Heart right ventricle (tissue), 16 donors: ENCODE measurements at regions not wholly inside any gene's neighbourhood (a gene's known extent, or its start where the extent isn't known, plus 50 kb on each side); places are given as distances from the start of the nearest gene placed in this dataset.

Experiments
- ATAC-seq, 8 donors: fragments of 200-7000 bp; cut with Tn5 transposase; one replicate each; pipeline ENCODE4 v1.9.1; 2020; ENCODE audit warnings: mild to moderate bottlenecking in 8 of 8, moderate library complexity in 8 of 8, moderate number of reproducible peaks in 1 of 8
- DNase-seq, 2 donors: peaks; one replicate each; pipeline ENCODE4 v3.0.0-alpha.2; 2020
- H3K27ac ChIP-seq, 10 donors: fragments of 200-600 bp; sonication (generic) in 2 of 10; one replicate each; pipeline versions ENCODE4 v1.5.0 to v1.8.0; 2020 to 2022; ENCODE audit warnings: mild to moderate bottlenecking in 3 of 10
- H3K27me3 ChIP-seq, 7 donors: fragments of 200-600 bp; one replicate each; pipeline ENCODE4 v1.8.0; 2021 to 2022; ENCODE audit warnings: mild to moderate bottlenecking in 2 of 7
- H3K36me3 ChIP-seq, 9 donors: fragments of 200-600 bp; sonication (generic) in 1 of 9; one replicate each; pipeline versions ENCODE4 v1.5.0 to v1.8.0; 2020 to 2022; ENCODE audit warnings: mild to moderate bottlenecking in 2 of 9
- H3K4me1 ChIP-seq, 9 donors: fragments of 200-600 bp; sonication (generic) in 1 of 9; one replicate each; pipeline versions ENCODE4 v1.5.0 to v1.8.0; 2020 to 2022; ENCODE audit warnings: mild to moderate bottlenecking in 4 of 9
- H3K4me3 ChIP-seq, 10 donors: fragments of 200-600 bp; sonication (generic) in 2 of 10; one replicate each; pipeline versions ENCODE4 v1.5.0 to v1.8.0; 2020 to 2022; ENCODE audit warnings: mild to moderate bottlenecking in 7 of 10, moderate library complexity in 2 of 10
- H3K9me3 ChIP-seq, 11 donors: fragments of 200-600 bp in 10 of 11; sonication (generic) in 2 of 11; one replicate each; pipeline versions ENCODE4 v1.5.0 to v1.8.0; 2013 to 2022; ENCODE audit warnings: mild to moderate bottlenecking in 2 of 11, control low read depth in 1 of 11, moderate library complexity in 1 of 11
- CTCF ChIP-seq, 9 donors: fragments of 200-600 bp; sonication (generic) in 2 of 9; IDR thresholded peaks; one replicate each; pipeline versions ENCODE4 v1.5.0 to v1.8.0; 2021 to 2022; ENCODE audit warnings: antibody characterized with exemption in 9 of 9, mild to moderate bottlenecking in 5 of 9, moderate library complexity in 1 of 9
- WGBS, 2 donors: extraction: QIAGEN DNeasy Blood & Tissue Kit; methylation state at CpG; one replicate each; pipeline ENCODE4 v1.1.7; 2013; ENCODE audit warnings: inconsistent platforms in 1 of 2; 5-methylcytosine and 5-hydroxymethylcytosine counted together
- intact Hi-C, 10 donors: fragments of 100-400 bp; cut with DNase I; formaldehyde crosslinking; loops; one replicate each; pipeline versions ENCODE4 v1.11.1 to v1.14.2; 2022
- donor health status: Arrhythmogenic right ventricular cardiomyopathy.
- donor health status: ischemic (EF 13 %, LVEDD 7.1; RV severe dilation, severe dysfunction).
- donor health status: healthy with polysubstance abuse.
- donor health status: DM: no; HTN: yes; CAD: no.
- donor health status: DM: no; HTN: no; CAD: no.
- donor health status: ischemic (EF 25% LVEDD 6.9; RV normal size, moderate dysfunction).
- donor health status: ischemic (EF 25% LVEDD 5.7; RV mildly dilated, moderate dysfunction).
- donor health status: healthy.
- donor health status: DM: yes; HTN: yes; CAD: no.
- donor health status: Ischemic cardiomyopathy.
- donor health status: ischemic (EF 35%, LVEDD 5.7; RV mildly dilated, moderate dysfunction).
- donor health status: nonischemic (EF 11% LVEDD 7.7; RV severe dilation, severe dysfunction).
- donor health status: DM: yes; HTN: yes; CAD: no.
- donor health status: PGD.
- donor health status: ischemic (EF 29% LVEDD 5.4; RV normal size, mild dysfunction).
- donor health status: nonischemic (EF 23%, LVEDD 6.1; RV moderate dilation, normal function).

DNA sequence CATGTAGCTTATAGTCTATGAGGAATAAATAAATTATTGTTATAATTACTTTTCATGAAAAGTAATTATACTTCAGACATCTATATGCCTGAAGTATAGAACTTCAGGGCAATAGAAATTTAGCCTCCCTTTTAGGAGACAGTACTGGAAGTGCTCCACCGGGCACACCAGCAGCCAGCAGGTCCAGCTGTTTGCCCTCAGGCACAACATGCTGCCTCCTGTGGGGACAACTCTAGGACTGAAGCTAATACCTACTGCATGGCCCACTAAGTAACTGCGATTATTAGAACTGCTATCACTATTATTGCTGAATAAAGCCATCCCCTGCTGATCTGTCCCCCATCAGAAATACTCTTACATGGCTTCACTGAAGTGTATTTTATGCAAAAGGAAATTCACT is 329.6 kb downstream of the MED10 start:
- WGBS, 2 donors: 80 to 85% methylated on average over 2 of the region's 2 CpGs
- no peak for TF ChIP-seq CTCF (IDR thresholded peaks at IDR 0.05)
- DNase-seq (no peak), ATAC-seq (no peak)
- peaks cover 0 to 14% (median 0%) of the 10 kb centered on the region in 7 donors for H3K27me3 ChIP-seq
- intact Hi-C loops: no loop called here
- H3K9me3 ChIP-seq: peaks cover 0 to 8% (median 0%) of the 10 kb centered on the region in 11 donors
- no peaks in the 10 kb centered on the region for H3K36me3 ChIP-seq
- H3K4me1 ChIP-seq: no peaks in the 10 kb centered on the region
- no peak overlapping the region for H3K27ac ChIP-seq
- no peak overlapping the region for H3K4me3 ChIP-seq

DNA sequence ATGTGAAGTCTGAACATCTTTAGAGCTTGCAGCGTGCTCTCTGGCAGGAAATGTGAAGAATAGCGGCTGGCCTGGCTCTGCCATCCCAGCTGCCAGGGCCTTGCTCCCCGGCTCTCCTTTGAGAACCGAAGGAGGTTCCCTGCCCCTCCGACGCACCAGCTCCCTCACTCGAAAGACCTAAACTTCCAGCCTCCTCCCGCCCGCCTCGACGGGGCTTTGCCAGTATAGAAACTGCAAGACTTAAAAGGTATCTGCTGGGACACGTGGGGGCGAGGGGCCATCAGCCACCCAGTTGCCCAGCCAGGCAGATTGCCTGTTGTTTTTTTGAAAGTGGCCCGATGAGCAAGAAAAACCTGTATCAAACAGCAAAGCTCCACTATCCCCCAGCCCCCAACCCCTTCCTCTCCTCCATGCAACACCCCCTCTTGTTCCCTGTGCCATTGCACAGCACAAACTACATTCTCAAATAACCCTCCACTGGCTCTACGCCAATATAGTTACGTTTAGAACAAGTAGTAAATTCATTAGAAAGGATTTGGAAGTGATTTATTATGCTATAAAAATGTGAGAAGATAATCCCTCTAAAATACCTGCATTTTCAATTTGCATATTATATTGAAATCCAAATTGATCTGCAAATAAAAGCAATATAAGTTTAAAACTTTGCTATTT is 331.9 kb downstream of the MED10 start:
- DNase-seq: no peak
- Histone ChIP-seq H3K4me3 (no peak overlapping the region), H3K36me3 (no peaks in the 10 kb centered on the region), H3K9me3 (peaks cover 0 to 8% (median 0%) of the 10 kb centered on the region in 11 donors), H3K4me1 (no peaks in the 10 kb centered on the region), H3K27ac (no peak overlapping the region), H3K27me3 (peaks cover 0 to 9% (median 0%) of the 10 kb centered on the region in 7 donors)
- intact Hi-C loops: no loop called here
- no peak for TF ChIP-seq CTCF (IDR thresholded peaks at IDR 0.05)
- WGBS, 2 donors: 70 to 75% methylated on average over 16 of the region's 16 CpGs
- ATAC-seq: no peak

GRCh38 chr5:6043491-6044310 is 334.6 kb downstream of the MED10 start:
- WGBS, 2 donors: 77 to 80% methylated on average over 13 of the region's 13 CpGs
- Histone ChIP-seq H3K27ac (no peak overlapping the region), H3K27me3 (peaks cover 0 to 11% (median 0%) of the 10 kb centered on the region in 7 donors), H3K9me3 (no peaks in the 10 kb centered on the region), H3K36me3 (no peaks in the 10 kb centered on the region), H3K4me3 (no peak overlapping the region), H3K4me1 (no peaks in the 10 kb centered on the region)
- DNase-seq (no peak), ATAC-seq (no peak)
- no peak for TF ChIP-seq CTCF (IDR thresholded peaks at IDR 0.05)
- intact Hi-C loops: no loop called here

GRCh38 chr5:6041977-6042550 is 336.3 kb downstream of the MED10 start:
- ATAC-seq: no peak
- Histone ChIP-seq H3K27ac (no peak overlapping the region), H3K36me3 (no peaks in the 10 kb centered on the region), H3K27me3 (peaks cover 0 to 11% (median 0%) of the 10 kb centered on the region in 7 donors), H3K9me3 (no peaks in the 10 kb centered on the region), H3K4me1 (no peaks in the 10 kb centered on the region), H3K4me3 (no peak overlapping the region)
- TF ChIP-seq CTCF (IDR thresholded peaks at IDR 0.05): no peak
- intact Hi-C loops: no loop called here
- WGBS, 2 donors: 84 to 87% methylated on average over 10 of the region's 10 CpGs
- DNase-seq: no peak
